ENCODE measurements at regions not wholly inside any gene's neighbourhood (a gene's known extent, or its start where the extent isn't known, plus 50 kb on each side); places are given as distances from the start of the nearest gene placed in this dataset.

GRCh38 chr16:9248162-9248561 lies 156.7 kb downstream of the HAPSTR1 start:
- TF ChIP-seq CTCF (conservative IDR thresholded peaks at IDR 0.05) (no peak), ZFX (IDR thresholded peaks at IDR 0.05) (no peak)

All from C4-2B (cell line).